Endothelial cell of hepatic sinusoid (primary cell): ENCODE measurements at regions not wholly inside any gene's neighbourhood (a gene's known extent, or its start where the extent isn't known, plus 50 kb on each side); places are given as distances from the start of the nearest gene placed in this dataset.

Source experiments
- in situ Hi-C: cut with HindIII; loops from 2 replicates; pipeline ENCODE4 v1.10.0; 2017; ENCODE audit warnings: low sequenced_read_pairs

- in situ Hi-C loops = loop anchor here (5.0 to 10.0 kb wide), 2 partner anchors 91 to 147 kb away; no protein-coding TSS in a partner anchor
These were observed 158.8 kb downstream of the FGF18 start for GRCh38 chr5:171578049-171578828.

- in situ Hi-C loops = loop anchor here (5.0 to 10.0 kb wide), 2 partner anchors 92 to 146 kb away; no protein-coding TSS in a partner anchor
These were observed 159.5 kb downstream of the FGF18 start for GRCh38 chr5:171578829-171579491.

- in situ Hi-C loops = loop anchor here (5.0 to 10.0 kb wide), 3 partner anchors 47 to 145 kb away; no protein-coding TSS in a partner anchor
These were observed 160.5 kb downstream of the FGF18 start for GRCh38 chr5:171579976-171580411.

DNA sequence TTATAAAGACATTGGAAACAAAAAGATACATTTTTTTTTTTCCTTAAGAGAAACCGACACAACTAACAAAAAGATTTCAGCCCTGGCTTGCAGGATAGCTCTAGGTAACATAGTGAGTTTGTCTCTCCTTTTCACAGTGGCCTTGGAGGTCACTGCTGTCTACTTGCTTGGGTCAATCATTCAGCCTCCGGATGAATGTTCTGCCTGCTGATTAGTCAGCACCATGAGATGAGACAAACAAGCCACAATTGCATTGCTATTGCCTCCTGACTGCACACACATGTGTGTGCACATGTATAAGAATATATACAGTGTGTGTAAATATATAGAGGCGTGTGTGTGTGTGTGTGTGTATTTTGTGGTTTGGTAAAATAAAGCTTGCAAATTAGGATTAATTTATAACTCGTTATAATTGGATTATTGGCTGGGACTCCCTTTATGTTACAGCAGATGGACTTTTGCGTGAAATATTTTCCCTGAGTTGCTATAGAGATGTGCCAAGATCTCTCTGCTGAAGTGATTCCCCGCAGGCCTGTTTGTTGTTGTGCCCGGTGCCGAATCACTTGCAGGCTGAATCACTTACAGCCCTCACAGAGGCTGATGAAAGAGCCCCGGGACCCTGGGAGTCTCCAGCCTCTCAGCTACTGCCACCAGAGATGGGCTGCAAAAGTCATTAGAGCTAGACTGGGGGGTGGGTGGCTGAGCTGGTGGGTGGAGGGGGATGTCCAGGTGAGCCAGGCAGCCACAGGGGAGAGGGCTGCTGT is 161.2 kb downstream of the FGF18 start:
- in situ Hi-C loops = loop anchor here (5.0 kb wide), 1 partner anchor 47 kb away; no protein-coding TSS in a partner anchor

GRCh38 chr5:171581781-171582180 is 162.3 kb downstream of the FGF18 start:
- in situ Hi-C loops = loop anchor here (5.0 kb wide), 1 partner anchor 46 kb away; no protein-coding TSS in a partner anchor

DNA sequence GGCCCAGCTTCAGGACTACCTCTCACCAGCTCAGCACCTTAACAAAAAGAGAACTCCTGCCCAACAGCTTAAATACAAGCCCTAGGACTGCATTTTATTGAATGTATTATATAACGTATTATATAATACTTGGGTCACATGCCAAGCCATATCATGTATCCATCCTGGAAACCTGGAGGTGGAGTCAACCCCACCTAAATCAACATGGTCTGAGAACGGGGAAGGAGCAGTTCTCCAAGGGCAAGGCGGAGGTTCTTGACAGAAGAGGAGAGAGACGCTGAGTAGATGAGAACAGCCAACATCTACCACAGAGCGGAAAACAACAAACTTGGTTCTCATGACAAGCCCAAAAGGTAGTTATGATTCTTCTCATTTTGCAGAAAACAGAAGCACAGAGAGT is 163.4 kb downstream of the FGF18 start:
- in situ Hi-C loops = loop anchor here (5.0 kb wide), 1 partner anchor 44 kb away; no protein-coding TSS in a partner anchor

DNA sequence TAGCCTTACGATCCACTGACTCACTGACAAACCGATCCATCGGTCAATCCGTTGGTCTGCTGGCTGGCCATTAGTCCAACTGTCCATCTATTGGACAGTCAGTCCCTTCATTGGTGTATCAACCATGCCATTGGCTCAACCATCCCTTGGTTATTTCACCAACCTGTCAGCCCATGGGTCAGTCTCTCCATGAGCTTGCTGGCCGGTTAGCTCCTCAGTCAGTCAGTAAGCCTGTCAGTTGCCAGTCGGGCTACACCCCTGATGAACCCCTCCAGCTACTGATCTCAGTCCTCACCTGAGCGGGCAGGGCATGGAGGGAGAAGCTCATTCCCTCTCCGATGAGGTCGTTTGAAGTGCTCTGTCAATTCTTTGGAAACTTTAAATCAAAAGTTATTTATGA is 166.5 kb downstream of the FGF18 start:
- in situ Hi-C loops = no loop called here

GRCh38 chr5:171586436-171586835 is 167.0 kb downstream of the FGF18 start:
- in situ Hi-C loops = no loop called here

GRCh38 chr5:171588046-171588445 is 168.6 kb downstream of the FGF18 start:
- in situ Hi-C loops = no loop called here

- in situ Hi-C loops = no loop called here
These were observed 169.3 kb downstream of the FGF18 start for GRCh38 chr5:171588790-171589189.

GRCh38 chr5:171589461-171589860 is 170.0 kb downstream of the FGF18 start:
- in situ Hi-C loops = no loop called here

- in situ Hi-C loops = loop anchor here (5.0 kb wide), 1 partner anchor 75 kb away; no protein-coding TSS in a partner anchor
These were observed 172.6 kb downstream of the FGF18 start for GRCh38 chr5:171592076-171592475.

GRCh38 chr5:171592736-171593135 is 173.3 kb downstream of the FGF18 start:
- in situ Hi-C loops = loop anchor here (5.0 kb wide), 1 partner anchor 75 kb away; no protein-coding TSS in a partner anchor

- in situ Hi-C loops = loop anchor here (5.0 kb wide), 1 partner anchor 76 kb away; no protein-coding TSS in a partner anchor
These were observed 174.0 kb downstream of the FGF18 start for GRCh38 chr5:171593401-171593800.

- in situ Hi-C loops = loop anchor here (5.0 kb wide), 1 partner anchor 77 kb away; no protein-coding TSS in a partner anchor
These were observed 174.5 kb downstream of the FGF18 start for GRCh38 chr5:171593976-171594375.

DNA sequence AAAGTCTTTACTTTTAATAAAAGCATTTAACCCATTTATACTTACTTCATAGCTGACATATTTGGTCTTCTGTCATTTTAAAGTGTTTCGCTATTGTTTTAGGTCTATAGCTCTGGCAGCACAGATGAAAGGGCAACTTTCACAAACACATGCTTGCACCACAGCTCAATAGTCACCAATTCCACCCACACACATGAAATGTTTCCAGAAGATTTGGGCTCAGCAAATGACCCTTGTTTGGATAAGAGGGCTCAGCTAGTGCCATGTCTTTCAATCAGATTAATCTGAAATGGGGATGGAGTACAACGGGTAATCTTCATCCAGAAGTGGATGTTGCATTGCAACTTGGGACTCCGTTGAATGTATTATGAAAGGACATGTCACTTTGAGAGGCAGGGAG is 176.0 kb downstream of the FGF18 start:
- in situ Hi-C loops = no loop called here

- in situ Hi-C loops = no loop called here
These were observed 176.4 kb downstream of the FGF18 start for GRCh38 chr5:171595801-171596231.

GRCh38 chr5:171596391-171596878 is 177.0 kb downstream of the FGF18 start:
- in situ Hi-C loops = no loop called here

DNA sequence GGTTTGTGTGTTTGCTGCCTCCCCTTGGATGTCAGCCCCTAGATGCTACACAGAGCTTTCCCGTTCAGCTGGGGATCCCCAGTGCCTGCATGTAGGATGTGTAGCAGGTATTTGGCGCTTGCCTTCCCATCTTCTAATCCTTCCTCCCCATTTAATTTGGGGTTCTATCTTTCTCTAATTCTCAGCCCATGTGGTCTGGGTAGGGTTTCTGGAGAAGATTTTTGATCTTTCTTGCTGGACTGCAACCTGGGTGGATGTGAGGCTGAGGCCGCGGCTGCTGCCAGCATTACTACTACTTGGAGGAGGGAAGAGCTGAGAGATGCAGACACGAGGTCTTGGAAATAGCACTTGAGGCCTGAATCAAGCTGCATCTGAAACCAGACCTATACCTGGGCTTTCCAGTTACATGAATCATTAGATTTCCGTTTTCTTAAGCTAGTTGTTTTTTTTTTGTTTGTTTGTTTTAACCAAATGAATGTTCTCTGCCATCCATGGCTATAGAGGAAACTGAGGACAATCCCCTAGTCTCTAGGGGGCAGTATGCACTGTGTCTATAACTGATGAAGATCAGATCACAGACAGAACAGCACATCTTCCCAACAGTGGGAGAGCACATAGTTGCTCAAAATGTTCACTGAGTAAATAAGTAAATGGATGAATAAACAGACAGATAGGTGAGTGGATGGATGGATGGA is 178.6 kb downstream of the FGF18 start:
- in situ Hi-C loops = no loop called here

- in situ Hi-C loops = no loop called here
These were observed 179.2 kb downstream of the FGF18 start for GRCh38 chr5:171598641-171599152.
